SKM-1 treated with dmso at 0.1 percent for 144 hours (cell line): ENCODE measurements at regions not wholly inside any gene's neighbourhood (a gene's known extent, or its start where the extent isn't known, plus 50 kb on each side); places are given as distances from the start of the nearest gene placed in this dataset.

Source experiments
- DNase-seq: peaks from one replicate; lab custom pipeline; 2025; ENCODE audit not compliant: unreplicated experiment; lab: John Stamatoyannopoulos, UW

GRCh38 chr12:94026596-94026995 is 121.8 kb upstream of the PLXNC1 start:
- no peak for DNase-seq

DNA sequence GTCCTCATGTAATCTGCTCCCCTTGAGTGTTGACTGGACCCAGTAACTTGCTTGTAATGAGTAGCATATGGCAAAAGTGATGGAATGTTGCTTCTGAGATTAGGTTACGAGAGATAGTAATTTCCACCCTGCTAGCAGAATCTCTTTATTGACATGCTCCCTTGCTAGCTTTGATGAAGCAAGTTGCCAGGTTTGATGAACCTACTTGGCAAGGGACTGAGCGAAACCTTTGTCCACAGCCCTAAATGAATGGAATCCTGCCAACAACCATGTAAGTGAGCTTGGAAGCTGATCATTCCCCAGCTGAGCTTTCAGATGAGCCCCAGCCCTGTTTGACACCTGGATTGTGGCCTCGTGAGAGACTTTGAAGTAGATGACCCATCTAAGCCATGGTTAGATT is 120.8 kb upstream of the PLXNC1 start:
- DNase-seq: no peak

DNA sequence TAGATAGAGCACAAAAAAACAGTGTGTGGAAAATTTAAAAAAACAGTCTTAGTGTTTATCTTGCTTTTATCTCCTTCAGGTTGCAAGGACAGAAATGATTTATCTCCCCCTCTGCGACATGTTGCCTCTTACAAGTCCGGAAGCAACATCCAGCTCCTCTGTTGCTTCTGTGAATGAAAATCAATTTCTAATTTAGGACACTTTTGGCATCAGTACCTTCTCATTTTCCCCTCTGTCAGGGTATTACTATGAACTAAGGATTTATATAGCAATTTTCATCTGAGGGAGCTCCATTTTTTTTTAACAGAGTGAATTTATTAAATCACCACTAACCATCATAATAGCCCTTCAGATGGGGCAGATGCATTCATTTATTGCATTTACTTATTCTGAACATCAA is 116.6 kb upstream of the PLXNC1 start:
- no peak for DNase-seq

DNA sequence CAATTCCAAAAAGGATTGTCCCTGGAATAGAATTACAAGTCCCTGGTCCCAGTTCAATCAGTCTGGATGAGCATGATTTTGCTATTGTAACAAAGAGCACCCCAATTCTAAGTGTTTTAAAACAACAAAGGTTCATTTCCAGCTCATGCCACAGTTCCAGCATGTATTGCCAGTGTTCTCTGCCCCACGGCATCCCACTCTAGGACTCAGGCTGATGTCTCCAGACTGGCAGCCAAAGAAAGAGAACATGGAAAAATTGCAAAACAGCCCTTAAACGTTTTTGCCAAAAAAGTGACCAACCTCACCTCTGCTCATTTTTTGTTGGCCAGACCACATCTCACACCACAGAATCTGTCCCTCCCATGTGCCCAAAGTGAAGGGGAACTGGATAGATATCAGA is 116.0 kb upstream of the PLXNC1 start:
- no peak for DNase-seq

DNA sequence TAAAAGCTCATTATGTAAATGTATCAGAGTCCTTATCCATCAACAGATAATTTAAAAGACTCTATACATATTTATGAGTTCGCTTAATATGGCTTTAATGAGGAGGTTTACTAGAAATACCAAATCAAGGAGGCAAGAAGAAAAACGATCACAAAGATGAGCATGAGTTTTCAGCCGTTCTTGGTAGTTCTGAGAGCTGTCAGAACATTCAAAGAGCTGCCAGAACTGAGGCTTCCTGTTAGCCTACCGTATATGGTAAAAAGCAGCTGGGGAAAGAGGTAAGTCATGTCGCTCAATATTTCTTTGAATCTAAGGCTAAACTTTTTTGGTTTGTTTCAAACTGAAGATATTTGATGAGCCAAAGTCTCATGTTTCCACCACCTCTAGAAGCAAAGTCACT is 115.3 kb upstream of the PLXNC1 start:
- DNase-seq: no peak

- DNase-seq: no peak
Observed at GRCh38 chr12:94033784-94034183, 114.6 kb upstream of the PLXNC1 start.

DNA sequence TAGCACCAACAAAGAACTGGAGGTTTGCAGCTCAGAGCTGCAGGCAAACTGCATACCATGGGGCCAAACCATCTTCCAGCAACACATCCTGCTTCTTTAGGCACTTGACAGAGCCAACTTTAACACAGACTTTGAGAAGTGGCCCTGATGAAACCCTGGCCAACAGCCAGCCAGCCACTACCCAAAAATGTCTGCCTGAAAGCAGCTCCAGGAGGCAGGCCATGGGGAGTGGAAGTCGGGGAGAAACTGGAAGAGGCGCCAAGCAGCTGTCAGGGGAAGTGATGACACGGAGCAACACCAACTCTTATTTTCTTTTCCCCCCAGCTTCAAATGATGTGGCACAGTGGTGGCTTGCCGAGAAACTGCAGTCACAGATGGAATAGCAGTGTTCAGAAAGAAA is 110.9 kb upstream of the PLXNC1 start:
- DNase-seq: no peak

GRCh38 chr12:94038605-94039004 is 109.8 kb upstream of the PLXNC1 start:
- no peak for DNase-seq

DNA sequence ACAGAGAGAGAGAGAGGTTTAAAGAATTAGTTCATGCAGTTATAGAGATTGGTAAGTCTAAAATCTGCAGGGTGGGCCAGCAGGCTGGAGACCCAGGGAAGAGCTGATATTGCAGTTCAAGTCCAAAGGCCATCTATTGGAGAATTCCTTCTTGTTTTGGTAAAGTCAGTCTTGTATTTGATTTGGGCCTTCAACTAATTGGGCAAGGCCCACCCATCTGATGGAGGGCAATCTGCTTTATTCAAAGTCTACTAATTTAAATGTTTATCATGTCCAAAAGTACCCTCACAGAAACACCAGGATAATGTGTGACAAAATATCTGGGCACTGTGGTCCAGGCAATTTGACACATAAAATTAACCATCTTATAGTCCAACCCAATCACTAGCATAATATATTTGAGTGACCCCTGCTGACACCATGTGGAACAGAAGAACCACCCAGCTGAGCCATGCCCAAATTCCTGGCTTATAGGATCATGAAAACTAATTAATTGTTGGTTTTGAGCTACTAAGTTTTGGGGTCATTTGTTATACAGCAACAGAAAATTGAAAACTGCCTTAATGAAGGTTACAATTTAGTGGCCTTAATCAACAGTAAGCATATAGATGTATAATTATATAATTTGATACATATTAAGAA is 109.1 kb upstream of the PLXNC1 start:
- no peak for DNase-seq

DNA sequence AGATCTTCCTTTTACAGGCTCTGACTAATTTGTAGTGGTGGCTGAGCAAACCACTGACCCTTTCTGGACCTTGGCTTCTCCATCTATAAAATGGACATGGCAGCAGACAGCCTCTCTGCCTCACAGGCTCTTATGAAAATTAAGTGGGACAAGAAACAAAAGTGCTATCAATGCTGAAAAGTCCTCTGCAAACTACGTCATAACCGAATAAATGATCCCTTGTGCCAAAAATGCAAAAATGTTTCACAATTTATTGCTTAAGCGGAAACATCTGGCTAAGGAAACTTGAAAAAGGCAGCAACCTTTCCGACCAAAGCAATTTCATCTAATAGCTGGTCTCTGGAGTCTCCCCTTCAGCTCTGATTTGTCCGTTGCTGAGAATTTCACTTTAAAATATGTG is 108.5 kb upstream of the PLXNC1 start:
- DNase-seq: peak; percentile 6

DNA sequence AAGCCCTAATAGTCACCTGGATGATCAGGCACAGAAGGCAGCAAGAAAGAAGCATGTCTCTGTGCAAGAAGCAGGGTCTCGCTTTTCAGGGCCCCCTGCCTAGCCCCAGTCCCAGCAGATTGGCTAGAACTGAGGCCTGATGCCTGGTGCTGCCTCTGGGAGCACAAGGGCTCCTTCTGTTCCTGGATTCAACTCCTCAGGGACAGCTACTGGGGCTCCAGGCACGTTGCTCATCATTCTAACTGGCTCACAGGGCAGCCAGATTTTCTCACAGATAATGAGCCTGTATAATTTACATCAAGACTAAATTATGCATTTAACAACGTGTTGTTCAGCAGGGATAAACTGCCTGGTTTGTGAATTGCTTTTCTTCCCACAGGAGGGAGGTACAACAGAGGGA is 106.5 kb upstream of the PLXNC1 start:
- DNase-seq: no peak

GRCh38 chr12:94042321-94042720 is 106.1 kb upstream of the PLXNC1 start:
- no peak for DNase-seq

- DNase-seq: no peak
Observed at GRCh38 chr12:94046626-94047410, 101.6 kb upstream of the PLXNC1 start.

DNA sequence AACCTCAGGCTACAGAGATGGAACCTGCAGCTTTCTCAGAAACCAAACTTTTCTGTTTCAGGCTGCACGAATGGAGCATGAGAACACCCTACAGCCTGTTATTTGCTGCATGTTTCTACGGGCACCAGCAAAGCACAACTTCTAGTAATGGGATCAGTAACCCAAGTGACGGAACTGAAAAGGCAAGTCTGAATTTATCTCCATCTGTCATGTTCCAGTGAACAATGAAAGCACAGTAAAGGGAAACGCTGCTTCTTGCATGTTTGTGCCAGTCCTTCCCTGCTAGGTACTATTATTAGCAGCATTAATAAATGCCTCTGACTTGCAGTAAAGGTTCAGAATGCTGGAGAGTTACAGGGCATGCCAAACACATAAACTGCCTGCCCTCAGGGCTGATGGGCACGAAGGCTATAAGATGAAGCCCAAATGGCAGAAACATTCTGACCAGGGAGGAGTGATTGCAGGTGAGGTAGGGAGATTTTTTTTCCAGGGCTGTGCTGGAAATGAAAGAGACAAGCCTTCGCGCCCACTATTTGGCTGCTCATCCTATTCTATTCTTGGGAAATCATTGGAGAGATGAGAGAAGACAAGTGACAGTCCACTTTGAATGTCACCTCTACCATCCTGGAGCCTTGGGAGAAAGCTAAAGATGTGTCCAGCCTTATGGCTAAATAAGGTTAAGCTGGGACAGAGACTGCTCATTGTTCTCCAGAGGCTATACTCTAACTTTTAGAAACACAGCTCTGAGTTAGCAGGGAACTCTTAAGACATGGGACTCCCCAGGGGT is 100.4 kb upstream of the PLXNC1 start:
- DNase-seq: no peak

DNA sequence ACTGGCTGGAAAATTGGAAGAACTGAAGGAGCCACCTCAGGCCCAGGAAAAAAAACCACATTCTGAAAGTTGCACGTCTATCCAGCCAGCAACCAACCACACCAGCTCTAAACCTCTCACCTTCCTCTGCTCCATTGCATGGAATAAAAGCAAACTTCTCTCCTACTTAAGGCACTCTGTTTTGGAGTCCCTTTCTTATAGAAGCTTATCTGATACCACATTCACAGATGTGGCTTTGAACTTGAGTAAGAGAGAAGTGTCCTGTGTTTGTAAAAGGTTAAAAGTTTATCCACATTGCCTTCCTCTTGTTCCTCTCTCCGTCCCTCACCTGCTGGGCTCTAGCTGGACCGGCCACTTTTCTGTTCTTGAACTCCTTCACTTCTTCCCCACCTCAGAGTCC is 99.6 kb upstream of the PLXNC1 start:
- DNase-seq: no peak

DNA sequence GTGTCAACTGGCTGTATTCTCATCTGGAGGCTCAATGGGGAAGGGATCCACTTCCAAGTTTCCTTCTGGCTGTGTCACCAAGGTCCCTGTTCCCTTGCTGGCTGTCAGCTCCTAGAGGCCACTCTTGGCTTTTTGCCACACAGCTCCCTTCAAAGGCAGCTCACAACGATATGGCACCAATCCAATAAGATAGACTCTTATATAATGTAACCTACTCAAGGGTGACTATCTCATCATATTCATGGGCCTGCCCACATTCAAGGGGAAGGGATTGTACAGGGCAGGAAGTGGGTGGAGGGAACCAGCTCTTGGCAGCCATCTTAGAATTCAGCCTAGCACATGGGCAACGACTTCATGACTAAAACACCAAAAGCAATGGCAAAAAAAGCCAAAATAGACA is 98.7 kb upstream of the PLXNC1 start:
- no peak for DNase-seq

DNA sequence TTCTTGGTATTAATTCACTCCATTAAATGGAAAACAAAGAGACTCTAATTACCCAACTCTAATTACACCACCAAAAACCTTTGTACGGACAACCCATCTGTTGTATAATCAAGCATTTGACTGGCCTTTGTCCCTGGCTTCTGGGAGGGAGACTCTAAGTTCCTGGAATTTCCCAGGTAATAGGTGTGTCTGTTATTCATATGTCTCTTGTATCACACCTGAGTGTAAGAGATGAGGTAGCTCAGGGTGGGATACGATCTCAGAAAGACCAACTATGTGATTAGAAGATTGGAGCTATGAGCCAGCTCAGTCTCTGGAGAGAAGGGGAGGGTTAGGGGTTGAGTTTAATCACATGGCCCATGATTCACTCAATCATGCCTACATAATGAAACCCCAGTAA is 94.7 kb upstream of the PLXNC1 start:
- DNase-seq: no peak

DNA sequence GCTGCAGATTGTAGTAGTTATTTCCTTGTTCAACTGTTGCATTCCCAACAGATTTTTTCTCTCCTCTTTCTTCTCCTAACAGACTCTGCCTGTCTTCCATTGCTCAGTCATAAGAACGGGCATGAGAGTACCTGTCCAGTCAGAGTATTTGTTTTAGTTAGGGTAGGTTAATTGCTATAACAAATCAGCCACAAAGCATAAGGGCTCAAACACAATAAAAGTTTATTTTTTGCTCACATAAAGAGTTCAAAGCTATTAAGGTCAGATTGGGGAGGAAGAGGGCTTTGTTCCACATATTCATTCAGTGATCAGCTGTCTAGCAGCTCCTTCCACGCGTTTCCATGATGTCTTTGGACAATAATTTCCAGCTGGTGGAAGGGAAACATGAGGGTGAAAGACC is 92.8 kb upstream of the PLXNC1 start:
- DNase-seq: no peak

GRCh38 chr12:94056419-94057158 is 91.8 kb upstream of the PLXNC1 start:
- no peak for DNase-seq

GRCh38 chr12:94057262-94058151 is 90.9 kb upstream of the PLXNC1 start:
- no peak for DNase-seq
